Right renal cortex interstitium (tissue), 3 donors: ENCODE measurements at regions not wholly inside any gene's neighbourhood (a gene's known extent, or its start where the extent isn't known, plus 50 kb on each side); places are given as distances from the start of the nearest gene placed in this dataset.
"Not testable (repeated sequence)": the region's sequence is repeated elsewhere in the genome, so short reads cannot be mapped to it uniquely, and the experiment has no call there.

Experiments
- DNase-seq, 3 donors: peaks; one replicate each; pipeline ENCODE4 v3.0.0-alpha.2; 2013; ENCODE audit warnings: low read depth in 3 of 3, low spot score in 2 of 3

- no peak for DNase-seq
These were observed 51.3 kb upstream of the CADPS start for GRCh38 chr3:62926494-62926893.

GRCh38 chr3:62928256-62928655, 53.0 kb upstream of the CADPS start:
- DNase-seq = no peak

DNA sequence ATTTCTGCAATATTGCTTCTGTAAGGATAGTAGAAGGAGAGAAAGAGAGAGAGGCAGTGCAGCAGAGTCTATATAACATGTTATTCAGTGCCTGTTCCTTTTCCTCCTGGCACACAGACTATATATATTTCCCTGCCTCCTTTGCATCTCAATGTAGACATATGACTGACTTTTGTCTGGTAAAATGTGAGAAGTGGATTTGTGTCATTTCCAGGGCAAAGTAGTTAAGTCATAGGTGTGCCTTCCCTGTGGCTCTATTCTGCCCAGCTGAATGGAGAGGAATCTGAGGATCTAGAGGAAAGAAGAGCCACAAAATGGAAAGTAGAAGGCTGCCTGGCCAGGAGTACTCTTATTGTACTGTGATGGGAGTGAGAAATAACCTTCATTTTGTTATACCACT, 54.6 kb upstream of the CADPS start:
- DNase-seq = no peak

DNA sequence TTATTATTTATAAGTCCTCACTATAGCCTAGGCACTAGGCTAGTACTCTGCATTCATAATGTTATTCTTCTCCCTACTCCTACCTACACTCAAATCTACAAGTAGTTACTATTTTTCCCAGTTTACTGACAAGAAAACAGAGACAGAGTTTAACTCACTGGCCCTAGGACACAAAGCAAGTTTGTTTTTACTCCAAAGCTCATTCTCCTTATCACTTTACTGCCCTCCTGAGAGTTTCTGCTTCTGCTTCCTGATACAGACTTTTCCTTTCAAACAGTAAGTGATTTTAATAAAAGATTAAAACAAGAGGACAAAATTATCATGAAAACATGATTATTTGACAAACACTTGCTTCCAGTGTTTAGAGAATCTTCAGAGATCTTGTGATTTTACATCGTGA, 60.6 kb upstream of the CADPS start:
- no peak for DNase-seq

DNA sequence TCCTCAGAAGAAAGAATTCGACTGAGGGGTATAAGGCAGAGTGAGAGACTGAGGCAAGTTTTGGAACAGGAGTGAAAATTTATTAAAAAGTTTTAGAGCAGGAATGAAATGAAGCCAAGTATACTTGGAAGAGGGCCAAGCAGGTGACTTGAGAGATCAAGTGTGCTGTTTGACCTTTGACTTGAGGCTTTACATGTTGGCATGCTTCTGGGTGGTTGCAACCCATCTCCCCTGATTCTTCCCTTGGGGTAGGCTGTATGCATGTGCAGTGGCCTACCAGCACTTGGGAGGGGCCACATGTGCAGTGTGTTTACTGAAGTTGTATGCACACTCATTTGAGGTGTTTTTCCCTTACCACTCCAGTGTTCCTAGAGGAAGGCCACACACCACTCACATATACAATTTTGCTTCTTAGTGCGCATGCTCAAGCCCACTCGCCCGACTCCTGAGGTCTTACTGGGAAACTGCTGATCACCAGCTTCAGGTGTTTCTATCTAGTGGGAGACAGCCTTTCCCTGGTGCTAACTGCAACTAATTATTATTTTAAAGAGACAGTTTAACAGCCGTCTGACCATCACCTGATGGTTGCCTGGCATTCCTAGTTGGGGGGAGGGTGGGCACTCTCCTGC, 61.5 kb upstream of the CADPS start:
- no peak for DNase-seq

GRCh38 chr3:62938583-62938982, 63.4 kb upstream of the CADPS start:
- DNase-seq = no peak

GRCh38 chr3:62939707-62940106, 64.5 kb upstream of the CADPS start:
- no peak for DNase-seq

DNA sequence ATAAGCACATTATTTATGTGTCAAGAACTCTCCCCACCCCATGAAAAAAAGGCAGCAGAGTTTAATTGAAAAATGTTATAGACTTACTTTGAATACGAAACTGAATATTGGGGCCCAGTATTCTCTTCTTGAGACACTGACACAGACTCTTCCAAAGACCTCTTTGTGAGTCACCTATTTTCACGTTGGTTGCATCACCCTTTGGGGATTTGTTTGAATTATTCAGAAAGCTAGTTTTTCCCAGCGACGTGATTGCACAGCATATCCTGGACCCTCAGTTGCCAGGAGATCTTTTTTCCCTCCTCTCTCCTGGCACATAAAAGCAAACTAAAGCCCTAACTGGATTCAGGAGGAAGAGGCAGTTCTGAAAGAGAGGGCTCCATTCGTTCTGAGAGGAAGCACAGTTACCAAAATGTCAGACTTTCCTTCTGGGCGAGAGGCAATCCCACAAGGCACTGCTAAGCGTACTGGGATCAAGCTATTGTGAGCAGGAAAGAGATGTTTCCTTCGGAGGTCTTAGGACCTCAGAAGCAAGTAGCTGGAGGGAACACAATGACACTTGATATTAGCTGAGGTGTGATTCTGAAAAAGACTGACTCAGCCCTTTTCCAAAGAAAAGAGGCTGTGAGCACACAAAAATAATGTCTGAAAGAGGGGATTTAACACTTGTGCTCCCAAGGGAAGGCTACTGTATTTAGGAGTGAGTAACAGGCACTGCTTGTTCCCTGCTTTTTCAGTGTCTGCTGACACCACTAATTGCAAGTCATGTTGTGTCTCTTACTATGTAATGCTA, 65.8 kb upstream of the CADPS start:
- no peak for DNase-seq

- no peak for DNase-seq
These were observed 67.0 kb upstream of the CADPS start for GRCh38 chr3:62942227-62942626.

DNA sequence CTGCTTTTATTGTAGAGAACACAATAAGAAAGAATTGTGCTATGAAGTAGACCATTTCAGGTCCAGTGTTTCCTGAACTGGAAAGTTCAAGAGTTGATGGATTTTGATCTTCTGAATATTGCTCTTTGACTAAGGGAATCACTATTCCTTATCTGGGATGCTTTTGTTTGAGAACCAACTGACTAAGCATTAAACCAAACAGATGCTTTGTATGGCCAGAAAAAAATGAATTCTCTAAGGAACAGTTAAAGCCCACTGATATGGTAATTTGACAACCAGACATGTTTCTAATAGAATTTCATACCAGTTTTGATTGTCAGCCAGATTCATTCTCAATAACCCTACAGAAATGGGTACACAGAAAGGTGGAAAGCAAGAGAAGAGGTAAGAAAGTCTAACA, 67.5 kb upstream of the CADPS start:
- DNase-seq = no peak

- no peak for DNase-seq
These were observed 73.7 kb upstream of the CADPS start for GRCh38 chr3:62948921-62949320.

GRCh38 chr3:62950210-62950609, 75.0 kb upstream of the CADPS start:
- no peak for DNase-seq

DNA sequence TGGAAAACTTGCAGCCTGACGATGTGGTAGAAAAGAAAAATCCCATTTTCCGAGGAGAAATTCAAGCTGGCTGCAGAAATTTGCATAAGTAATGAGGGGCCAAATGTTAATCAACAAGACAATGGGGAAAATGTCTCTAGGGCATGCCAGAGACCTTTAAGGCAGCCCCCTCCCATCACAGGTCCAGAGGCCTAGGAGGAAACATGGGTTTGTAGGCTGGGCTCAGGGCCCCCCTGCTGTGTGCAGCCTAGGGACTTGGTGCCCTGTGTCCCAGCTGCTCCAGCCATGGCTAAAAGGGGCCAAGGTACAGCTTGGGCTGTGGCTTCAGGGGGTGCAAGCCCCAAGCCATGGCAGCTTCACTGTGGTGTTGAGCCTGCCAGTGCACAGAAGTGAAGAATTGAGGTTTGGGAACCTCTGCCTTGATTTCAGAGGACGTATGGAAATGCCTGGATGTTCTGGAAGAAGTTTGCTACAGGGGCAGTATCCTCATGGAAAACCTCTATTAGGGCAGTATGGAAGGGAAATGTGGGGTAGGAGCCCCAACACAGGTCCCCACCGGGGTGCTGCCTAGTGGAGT, 75.9 kb upstream of the CADPS start:
- no peak for DNase-seq

GRCh38 chr3:62951880-62952279, 76.7 kb upstream of the CADPS start:
- not testable (repeated sequence) for DNase-seq

DNA sequence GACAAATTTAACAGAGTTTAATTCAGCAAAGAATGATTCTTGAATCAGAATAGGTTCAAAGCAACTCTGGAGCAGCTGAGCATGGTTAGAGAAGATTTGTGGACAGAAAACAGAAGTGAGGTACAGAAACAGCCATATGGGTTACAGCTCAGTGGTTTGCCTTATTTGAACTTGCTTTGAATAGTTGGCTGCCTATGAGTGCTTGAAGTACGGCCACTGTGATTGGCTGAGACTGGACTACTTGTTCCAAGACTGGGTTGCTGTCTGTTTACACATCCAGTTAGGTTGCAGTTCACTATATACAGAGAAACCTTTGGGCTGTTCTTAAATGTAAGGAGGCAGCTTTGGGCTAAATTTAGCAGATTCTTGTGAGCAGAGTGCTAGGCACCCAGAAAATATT, 79.4 kb upstream of the CADPS start:
- DNase-seq = no peak

DNA sequence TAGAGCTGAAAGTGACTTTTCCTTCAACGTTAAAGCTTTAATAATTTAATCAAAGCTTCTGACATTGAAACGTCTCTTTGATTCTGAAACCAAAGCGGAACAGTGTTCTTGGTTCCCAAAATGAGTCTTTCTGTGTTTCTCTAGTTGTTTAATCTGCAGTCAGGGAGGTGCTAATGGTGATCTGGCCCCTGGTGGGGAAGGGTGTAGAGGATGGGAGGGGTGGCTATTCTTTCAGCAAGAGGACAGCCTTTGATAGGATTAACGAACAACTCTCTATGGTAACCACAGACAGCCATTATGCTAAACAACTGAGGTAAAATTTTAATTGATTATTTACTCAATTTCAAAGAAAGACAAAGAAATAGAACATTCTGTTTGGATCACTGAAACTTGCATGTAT, 79.9 kb upstream of the CADPS start:
- DNase-seq = no peak

DNA sequence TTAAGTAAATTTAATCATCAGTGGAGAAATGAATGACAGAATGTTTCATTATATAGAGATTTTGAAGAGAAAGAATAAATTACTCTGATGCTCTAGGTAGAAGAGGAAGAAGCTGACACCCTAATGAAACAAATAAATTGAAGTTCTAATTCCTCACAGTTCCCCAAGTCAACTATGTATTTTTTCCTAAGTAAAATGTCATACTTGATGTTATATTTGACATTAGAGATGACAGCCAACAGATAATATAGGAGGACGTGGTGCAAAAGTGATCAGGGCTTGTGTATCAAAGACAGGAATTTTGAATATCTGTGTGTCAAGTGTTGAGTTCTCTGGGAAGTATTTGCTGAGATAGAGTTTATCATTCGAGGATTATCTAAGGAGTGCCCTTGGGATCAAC, 81.2 kb upstream of the CADPS start:
- no peak for DNase-seq

- DNase-seq = no peak
These were observed 86.8 kb upstream of the CADPS start for GRCh38 chr3:62961874-62962556.

- DNase-seq = no peak
These were observed 87.5 kb upstream of the CADPS start for GRCh38 chr3:62962714-62963113.

GRCh38 chr3:62965311-62965710, 90.1 kb upstream of the CADPS start:
- peak in 2 of 3 donors; percentile 19 to 26 for DNase-seq

DNA sequence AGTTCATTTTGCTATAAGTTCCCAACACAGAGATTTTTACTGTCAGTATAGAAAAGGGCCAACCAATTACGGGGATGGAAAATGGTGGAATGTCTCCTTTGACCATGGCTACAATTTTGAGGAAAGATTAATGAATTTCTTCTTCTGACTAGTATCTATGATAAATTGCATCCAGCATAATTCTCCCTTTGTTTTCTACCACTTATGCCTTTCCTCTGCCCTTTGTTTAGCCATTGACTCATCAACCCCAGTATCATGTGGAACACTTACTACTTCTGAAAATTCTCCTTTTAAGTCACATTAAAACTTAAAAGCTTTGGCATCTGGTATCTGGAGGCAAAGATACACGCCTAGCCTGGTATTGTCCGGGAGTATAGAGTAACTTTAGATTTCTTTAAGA, 92.9 kb upstream of the CADPS start:
- no peak for DNase-seq

GRCh38 chr3:62970648-62971047, 95.4 kb upstream of the CADPS start:
- DNase-seq = no peak
